H9 (cell line): ENCODE measurements at regions not wholly inside any gene's neighbourhood (a gene's known extent, or its start where the extent isn't known, plus 50 kb on each side); places are given as distances from the start of the nearest gene placed in this dataset.

Source experiments
- DNase-seq: peaks from one replicate; pipeline ENCODE4 v3.0.0-alpha.2; 2017
- H2AFZ ChIP-seq: one replicate; pipeline ENCODE4 v1.6.1; 2013; ENCODE audit warnings: mild to moderate bottlenecking, low read length, control low read depth, moderate library complexity
- H2AK5ac ChIP-seq: 2 replicates; pipeline ENCODE4 v1.6.1; 2013; ENCODE audit warnings: low read length, control low read depth, mixed read lengths; ENCODE audit not compliant: insufficient read length
- H2BK120ac ChIP-seq: one replicate; pipeline ENCODE4 v1.6.1; 2013; ENCODE audit warnings: low read depth, mild to moderate bottlenecking, low read length, control low read depth, inconsistent platforms; ENCODE audit not compliant: poor library complexity, severe bottlenecking
- H2BK12ac ChIP-seq: 2 replicates; pipeline ENCODE4 v1.6.1; 2013; ENCODE audit warnings: low read length, control low read depth, mixed read lengths, low read depth; ENCODE audit not compliant: insufficient read length
- H2BK15ac ChIP-seq: 2 replicates; pipeline ENCODE4 v1.6.1; 2013; ENCODE audit warnings: low read depth, low read length, control low read depth
- H2BK20ac ChIP-seq: one replicate; pipeline ENCODE4 v1.6.1; 2013; ENCODE audit warnings: low read depth, mild to moderate bottlenecking, low read length, control low read depth, inconsistent platforms; ENCODE audit not compliant: poor library complexity, severe bottlenecking
- H2BK5ac ChIP-seq: 2 replicates; pipeline ENCODE4 v1.6.1; 2013; ENCODE audit warnings: low read length, control low read depth, mixed read lengths; ENCODE audit not compliant: insufficient read length
- H3K14ac ChIP-seq: 2 replicates; pipeline ENCODE4 v1.6.1; 2013; ENCODE audit warnings: low read length, control low read depth; ENCODE audit not compliant: insufficient read depth
- H3K18ac ChIP-seq: 2 replicates; pipeline ENCODE4 v1.6.1; 2013; ENCODE audit warnings: low read depth, mild to moderate bottlenecking, mixed read lengths, low read length, control low read depth; ENCODE audit not compliant: insufficient read length
- H3K23ac ChIP-seq: 2 replicates; pipeline ENCODE4 v1.6.1; 2013; ENCODE audit warnings: low read length, control low read depth, mixed read lengths, low read depth; ENCODE audit not compliant: insufficient read length
- H3K23me2 ChIP-seq: 2 replicates; pipeline ENCODE4 v1.6.1; 2013; ENCODE audit warnings: low read depth, mild to moderate bottlenecking, mixed read lengths, low read length, control low read depth; ENCODE audit not compliant: insufficient read length, poor library complexity, severe bottlenecking
- H3K27ac ChIP-seq: 2 replicates; pipeline ENCODE4 v1.5.1; 2013; ENCODE audit warnings: low read length, control low read depth, mixed read lengths, low read depth; ENCODE audit not compliant: insufficient read length
- H3K27me3 ChIP-seq: 2 replicates; pipeline ENCODE4 v1.6.1; 2013; ENCODE audit warnings: low read length, control low read depth, inconsistent platforms; ENCODE audit not compliant: insufficient read depth
- H3K4ac ChIP-seq: 2 replicates; pipeline ENCODE4 v1.6.1; 2013; ENCODE audit warnings: low read depth, mild to moderate bottlenecking, control low read depth, inconsistent platforms, low read length, moderate library complexity
- H3K4me1 ChIP-seq: 2 replicates; pipeline ENCODE4 v1.6.1; 2013; ENCODE audit warnings: low read length, control low read depth, inconsistent platforms; ENCODE audit not compliant: insufficient read depth
- H3K4me2 ChIP-seq: 2 replicates; pipeline ENCODE4 v1.6.1; 2013; ENCODE audit warnings: low read length, control low read depth, mixed read lengths; ENCODE audit not compliant: insufficient read length, insufficient read depth
- H3K56ac ChIP-seq: 2 replicates; pipeline ENCODE4 v1.6.1; 2013; ENCODE audit warnings: low read depth, mild to moderate bottlenecking, mixed read lengths, low read length, control low read depth; ENCODE audit not compliant: insufficient read length
- H3K79me1 ChIP-seq: 2 replicates; pipeline ENCODE4 v1.6.1; 2013; ENCODE audit warnings: low read depth, mild to moderate bottlenecking, moderate library complexity, low read length, control low read depth, inconsistent platforms; ENCODE audit not compliant: insufficient read depth, poor library complexity, severe bottlenecking
- H3K79me2 ChIP-seq: 2 replicates; pipeline ENCODE4 v1.6.1; 2013; ENCODE audit warnings: low read length, control low read depth, inconsistent platforms; ENCODE audit not compliant: insufficient read depth
- H3K9ac ChIP-seq: 2 replicates; pipeline ENCODE4 v1.6.1; 2013; ENCODE audit warnings: low read length, control low read depth, mixed read lengths; ENCODE audit not compliant: insufficient read length; ENCODE audit errors: extremely low read depth
- H3K9me3 ChIP-seq: one replicate; pipeline ENCODE4 v1.6.1; 2013; ENCODE audit warnings: low read depth, low read length, inconsistent platforms; ENCODE audit not compliant: control insufficient read depth
- H3T11ph ChIP-seq: one replicate; pipeline ENCODE4 v1.6.1; 2013; ENCODE audit warnings: mild to moderate bottlenecking, low read length, control low read depth, inconsistent platforms
- H4K20me1 ChIP-seq: one replicate; pipeline ENCODE4 v1.6.1; 2013; ENCODE audit not compliant: control insufficient read depth, insufficient read length, insufficient read depth
- H4K5ac ChIP-seq: 2 replicates; pipeline ENCODE4 v1.6.1; 2013; ENCODE audit warnings: low read depth, mild to moderate bottlenecking, mixed read lengths, low read length, control low read depth; ENCODE audit not compliant: insufficient read length
- H4K8ac ChIP-seq: replicated peaks from 2 replicates; pipeline ENCODE4 v1.6.1; 2013; ENCODE audit warnings: low read length, control low read depth, mixed read lengths, low read depth; ENCODE audit not compliant: insufficient read length
- H4K91ac ChIP-seq: 2 replicates; pipeline ENCODE4 v1.6.1; 2013; ENCODE audit warnings: low read depth, mild to moderate bottlenecking, moderate library complexity, mixed read lengths, low read length, control low read depth; ENCODE audit not compliant: insufficient read length
- H3K27ac Mint-ChIP-seq, 3 experiments: 2 replicates in 2 of 3; 3 replicates in 1 of 3; pipeline ENCODE4 v1.8.0; 2020 to 2021; ENCODE audit warnings: mixed read lengths in 3 of 3, mild to moderate bottlenecking in 1 of 3, moderate library complexity in 1 of 3
- H3K27me3 Mint-ChIP-seq: 2 replicates; pipeline ENCODE4 v1.8.0; 2021; ENCODE audit warnings: low read depth, mild to moderate bottlenecking, moderate library complexity, mixed read lengths
- H3K36me3 Mint-ChIP-seq, 3 experiments: 2 replicates in 2 of 3; 3 replicates in 1 of 3; pipeline ENCODE4 v1.8.0; 2020 to 2021; ENCODE audit warnings: low read depth in 3 of 3, mixed read lengths in 3 of 3; ENCODE audit not compliant: insufficient read depth in 1 of 3
- H3K4me1 Mint-ChIP-seq, 2 experiments: 2 replicates each; pipeline ENCODE4 v1.8.0; 2020; ENCODE audit warnings: mixed read lengths in 2 of 2
- H3K4me3 Mint-ChIP-seq, 2 experiments: 2 replicates in 1 of 2; 3 replicates in 1 of 2; pipeline ENCODE4 v1.8.0; 2020 to 2021; ENCODE audit warnings: mild to moderate bottlenecking in 2 of 2, mixed read lengths in 2 of 2, moderate library complexity in 1 of 2
- H3K9me3 Mint-ChIP-seq, 2 experiments: 2 replicates in 1 of 2; 3 replicates in 1 of 2; pipeline ENCODE4 v1.8.0; 2020; ENCODE audit warnings: mild to moderate bottlenecking in 2 of 2, mixed read lengths in 2 of 2, moderate library complexity in 1 of 2
- WGBS: extraction: QIAGEN DNeasy Blood & Tissue Kit; methylation state at CpG from one replicate; pipeline ENCODE4 v1.1.7; 2013; ENCODE audit warnings: missing lambda C conversion rate, low lambda C conversion rate, mixed read lengths; ENCODE audit not compliant: insufficient read length; ENCODE audit errors: extremely low coverage; 5-methylcytosine and 5-hydroxymethylcytosine counted together
- TF ChIP-seq, protein P1 (sequence below): fragments of 200-600 bp; sonication (generic); conservative IDR thresholded peaks from 3 replicates; pipeline ENCODE4 v1.8.0; 2021; ENCODE audit warnings: antibody characterized with exemption, mild to moderate bottlenecking

DNA sequence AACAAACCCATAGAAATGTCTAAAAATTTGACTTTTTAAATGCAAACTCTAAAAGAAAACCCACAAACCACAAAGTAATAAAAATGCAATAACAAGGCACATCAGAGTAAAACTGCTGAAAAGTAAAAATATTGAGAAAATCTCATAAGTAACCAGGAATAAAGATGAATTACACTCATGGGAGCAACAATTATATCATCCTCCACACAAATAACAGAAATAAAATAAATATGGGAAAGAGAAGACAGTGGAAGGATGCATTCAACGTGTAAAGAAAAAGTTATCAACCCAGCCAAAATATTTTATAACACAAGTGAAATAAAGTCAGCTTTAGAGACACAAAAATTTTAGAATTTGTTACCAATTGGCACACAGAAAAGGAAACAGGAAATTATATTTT, 1420.2 kb downstream of the PCDH18 start:
- H3K9ac ChIP-seq = no peak overlapping the region
- no peaks in the 10 kb centered on the region for H3K79me2 ChIP-seq
- H3K23me2 ChIP-seq = no peaks in the 10 kb centered on the region
- H3K4me2 ChIP-seq = no peak overlapping the region
- TF ChIP-seq, protein P1, sequence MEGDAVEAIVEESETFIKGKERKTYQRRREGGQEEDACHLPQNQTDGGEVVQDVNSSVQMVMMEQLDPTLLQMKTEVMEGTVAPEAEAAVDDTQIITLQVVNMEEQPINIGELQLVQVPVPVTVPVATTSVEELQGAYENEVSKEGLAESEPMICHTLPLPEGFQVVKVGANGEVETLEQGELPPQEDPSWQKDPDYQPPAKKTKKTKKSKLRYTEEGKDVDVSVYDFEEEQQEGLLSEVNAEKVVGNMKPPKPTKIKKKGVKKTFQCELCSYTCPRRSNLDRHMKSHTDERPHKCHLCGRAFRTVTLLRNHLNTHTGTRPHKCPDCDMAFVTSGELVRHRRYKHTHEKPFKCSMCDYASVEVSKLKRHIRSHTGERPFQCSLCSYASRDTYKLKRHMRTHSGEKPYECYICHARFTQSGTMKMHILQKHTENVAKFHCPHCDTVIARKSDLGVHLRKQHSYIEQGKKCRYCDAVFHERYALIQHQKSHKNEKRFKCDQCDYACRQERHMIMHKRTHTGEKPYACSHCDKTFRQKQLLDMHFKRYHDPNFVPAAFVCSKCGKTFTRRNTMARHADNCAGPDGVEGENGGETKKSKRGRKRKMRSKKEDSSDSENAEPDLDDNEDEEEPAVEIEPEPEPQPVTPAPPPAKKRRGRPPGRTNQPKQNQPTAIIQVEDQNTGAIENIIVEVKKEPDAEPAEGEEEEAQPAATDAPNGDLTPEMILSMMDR = no peak
- H3K4me1 Mint-ChIP-seq = peaks cover 3 to 10% of the 10 kb centered on the region in 2 experiments; a peak in 3 of 4 replicates
- H3K36me3 Mint-ChIP-seq = no peaks in the 10 kb centered on the region
- no peak overlapping the region for H4K5ac ChIP-seq
- H2BK15ac ChIP-seq = no peak overlapping the region
- H3K4ac ChIP-seq = no peak overlapping the region
- no peak overlapping the region for H2AFZ ChIP-seq
- no peaks in the 10 kb centered on the region for H3K4me1 ChIP-seq
- no peaks in the 10 kb centered on the region for H4K20me1 ChIP-seq
- H4K8ac ChIP-seq = no peak overlapping the region
- DNase-seq = no peak
- H3K27me3 ChIP-seq = no peaks in the 10 kb centered on the region
- no peak overlapping the region for H2BK5ac ChIP-seq
- no CpG with 5 or more reads among the region's 1 CpG for WGBS
- no peaks in the 10 kb centered on the region for H3K9me3 ChIP-seq
- no peak overlapping the region for H2AK5ac ChIP-seq
- H3K79me1 ChIP-seq = no peaks in the 10 kb centered on the region
- no peak overlapping the region for H3K18ac ChIP-seq
- H3K27ac Mint-ChIP-seq = no peak overlapping the region
- no peaks in the 10 kb centered on the region for H3K27me3 Mint-ChIP-seq
- H3K9me3 Mint-ChIP-seq = no peaks in the 10 kb centered on the region
- no peak overlapping the region for H3K4me3 Mint-ChIP-seq
- no peak overlapping the region for H3K14ac ChIP-seq
- no peak overlapping the region for H4K91ac ChIP-seq
- H3K23ac ChIP-seq = no peak overlapping the region
- H2BK12ac ChIP-seq = no peak overlapping the region
- H2BK120ac ChIP-seq = no peak overlapping the region
- H3T11ph ChIP-seq = no peak overlapping the region
- no peak overlapping the region for H3K56ac ChIP-seq
- no peak overlapping the region for H2BK20ac ChIP-seq
- no peak overlapping the region for H3K27ac ChIP-seq
